GM21526 (cell line): ENCODE measurements at regions not wholly inside any gene's neighbourhood (a gene's known extent, or its start where the extent isn't known, plus 50 kb on each side); places are given as distances from the start of the nearest gene placed in this dataset.
"Not testable (repeated sequence)": the region's sequence is repeated elsewhere in the genome, so short reads cannot be mapped to it uniquely, and the experiment has no call there.

Source experiments
- ATAC-seq: cut with Tn5 transposase; IDR thresholded peaks from one replicate; pipeline ENCODE4 v1.9.1; 2021; ENCODE audit warnings: moderate library complexity; ENCODE audit not compliant: unreplicated experiment, low FRiP score

- ATAC-seq: no peak
These were observed 283.6 kb downstream of the SHOX start for GRCh38 chrX:914206-914605.

GRCh38 chrX:912677-913076, 282.1 kb downstream of the SHOX start:
- ATAC-seq: no peak

- not testable (repeated sequence) for ATAC-seq
These were observed 278.5 kb downstream of the SHOX start for GRCh38 chrX:909068-909467.

GRCh38 chrX:906586-906985, 276.0 kb downstream of the SHOX start:
- no peak for ATAC-seq

GRCh38 chrX:905848-906566, 275.4 kb downstream of the SHOX start:
- no peak for ATAC-seq

- no peak for ATAC-seq
These were observed 272.5 kb downstream of the SHOX start for GRCh38 chrX:903116-903515.

GRCh38 chrX:896256-896655, 265.7 kb downstream of the SHOX start:
- no peak for ATAC-seq

GRCh38 chrX:889966-890651, 259.5 kb downstream of the SHOX start:
- no peak for ATAC-seq

GRCh38 chrX:887724-888123, 257.1 kb downstream of the SHOX start:
- ATAC-seq: not testable (repeated sequence)

GRCh38 chrX:883588-883987, 253.0 kb downstream of the SHOX start:
- ATAC-seq: no peak

GRCh38 chrX:879756-880698, 249.4 kb downstream of the SHOX start:
- ATAC-seq: not testable (repeated sequence)

- no peak for ATAC-seq
These were observed 243.5 kb downstream of the SHOX start for GRCh38 chrX:874061-874460.

- no peak for ATAC-seq
These were observed 242.4 kb downstream of the SHOX start for GRCh38 chrX:873016-873415.

- no peak for ATAC-seq
These were observed 241.5 kb downstream of the SHOX start for GRCh38 chrX:872090-872489.

GRCh38 chrX:871626-872025, 241.0 kb downstream of the SHOX start:
- ATAC-seq: no peak

GRCh38 chrX:867966-868647, 237.5 kb downstream of the SHOX start:
- ATAC-seq: no peak

- ATAC-seq: no peak
These were observed 236.9 kb downstream of the SHOX start for GRCh38 chrX:867502-867901.

GRCh38 chrX:866441-866990, 235.9 kb downstream of the SHOX start:
- no peak for ATAC-seq

GRCh38 chrX:865422-865821, 234.8 kb downstream of the SHOX start:
- no peak for ATAC-seq

- ATAC-seq: no peak
These were observed 231.3 kb downstream of the SHOX start for GRCh38 chrX:861921-862320.
